GM13977 (cell line): ENCODE measurements at regions not wholly inside any gene's neighbourhood (a gene's known extent, or its start where the extent isn't known, plus 50 kb on each side); places are given as distances from the start of the nearest gene placed in this dataset.

Source experiments
- DNase-seq: peaks from one replicate; pipeline ENCODE4 v3.0.0; 2012; ENCODE audit warnings: low spot score
- in situ Hi-C: fragments of 300-500 bp; cut with MboI; formaldehyde crosslinking; loops from one replicate; pipeline ENCODE4 v1.12.0; 2022; ENCODE audit warnings: low sequenced_read_pairs, low pct_unique_long_range_greater_than_20kb, mixed read lengths, inconsistent platforms; ENCODE audit not compliant: unreplicated experiment
- TF ChIP-seq, protein P1 (sequence below): IDR thresholded peaks from 2 replicates; pipeline ENCODE4 v1.5.1; 2012; ENCODE audit warnings: mild to moderate bottlenecking, control low read depth; ENCODE audit not compliant: insufficient read depth; ENCODE audit errors: extremely low read depth, missing control alignments

DNA sequence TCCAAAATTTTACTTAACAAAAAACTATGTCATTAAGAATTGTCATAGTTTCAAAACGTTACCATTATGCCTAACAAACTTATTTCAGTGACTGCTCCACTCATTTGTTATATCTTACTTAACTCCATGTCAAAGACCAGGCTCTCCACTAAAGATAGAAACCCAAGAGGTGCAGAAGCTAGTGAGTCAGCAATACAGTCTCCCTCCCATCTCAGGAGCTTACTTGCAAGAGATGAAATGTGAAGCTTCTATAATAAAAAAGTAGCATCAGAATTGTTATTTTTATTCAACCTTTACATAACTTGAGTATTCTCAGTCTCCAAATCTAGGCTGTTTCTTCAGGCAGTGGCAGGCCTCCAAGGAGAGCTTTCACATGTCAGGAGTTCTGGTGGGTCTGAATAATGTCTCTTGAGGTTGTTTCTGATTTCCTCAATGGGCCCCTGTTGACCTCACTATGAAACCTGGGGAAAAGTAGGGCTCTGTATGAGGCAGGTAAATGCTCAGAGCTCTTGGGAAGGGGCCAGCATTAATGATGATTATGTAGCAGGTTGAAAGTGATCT, 242.0 kb downstream of the NDFIP2 start:
- in situ Hi-C loops: no loop called here
- no peak for DNase-seq
- TF ChIP-seq, protein P1, sequence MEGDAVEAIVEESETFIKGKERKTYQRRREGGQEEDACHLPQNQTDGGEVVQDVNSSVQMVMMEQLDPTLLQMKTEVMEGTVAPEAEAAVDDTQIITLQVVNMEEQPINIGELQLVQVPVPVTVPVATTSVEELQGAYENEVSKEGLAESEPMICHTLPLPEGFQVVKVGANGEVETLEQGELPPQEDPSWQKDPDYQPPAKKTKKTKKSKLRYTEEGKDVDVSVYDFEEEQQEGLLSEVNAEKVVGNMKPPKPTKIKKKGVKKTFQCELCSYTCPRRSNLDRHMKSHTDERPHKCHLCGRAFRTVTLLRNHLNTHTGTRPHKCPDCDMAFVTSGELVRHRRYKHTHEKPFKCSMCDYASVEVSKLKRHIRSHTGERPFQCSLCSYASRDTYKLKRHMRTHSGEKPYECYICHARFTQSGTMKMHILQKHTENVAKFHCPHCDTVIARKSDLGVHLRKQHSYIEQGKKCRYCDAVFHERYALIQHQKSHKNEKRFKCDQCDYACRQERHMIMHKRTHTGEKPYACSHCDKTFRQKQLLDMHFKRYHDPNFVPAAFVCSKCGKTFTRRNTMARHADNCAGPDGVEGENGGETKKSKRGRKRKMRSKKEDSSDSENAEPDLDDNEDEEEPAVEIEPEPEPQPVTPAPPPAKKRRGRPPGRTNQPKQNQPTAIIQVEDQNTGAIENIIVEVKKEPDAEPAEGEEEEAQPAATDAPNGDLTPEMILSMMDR: no peak

DNA sequence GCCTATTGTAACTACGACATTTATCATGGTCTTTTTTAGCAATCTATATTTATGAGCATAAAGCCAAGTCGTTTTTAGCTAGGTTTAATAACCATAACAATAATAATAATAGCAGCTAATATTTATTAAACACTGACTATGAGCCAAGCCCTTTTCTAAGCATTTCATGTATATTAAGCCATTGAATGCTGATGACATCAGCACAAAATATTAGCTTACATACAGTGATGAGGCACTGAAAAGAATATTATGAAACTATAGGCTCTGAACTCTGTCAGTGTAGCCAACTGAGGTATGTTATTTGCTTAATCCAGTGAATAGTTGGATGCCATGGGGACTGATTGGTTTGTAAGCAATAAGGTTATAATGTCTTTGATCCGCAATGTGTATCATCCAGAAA, 235.2 kb downstream of the NDFIP2 start:
- DNase-seq: no peak
- TF ChIP-seq, protein P1: no peak
- in situ Hi-C loops: no loop called here

DNA sequence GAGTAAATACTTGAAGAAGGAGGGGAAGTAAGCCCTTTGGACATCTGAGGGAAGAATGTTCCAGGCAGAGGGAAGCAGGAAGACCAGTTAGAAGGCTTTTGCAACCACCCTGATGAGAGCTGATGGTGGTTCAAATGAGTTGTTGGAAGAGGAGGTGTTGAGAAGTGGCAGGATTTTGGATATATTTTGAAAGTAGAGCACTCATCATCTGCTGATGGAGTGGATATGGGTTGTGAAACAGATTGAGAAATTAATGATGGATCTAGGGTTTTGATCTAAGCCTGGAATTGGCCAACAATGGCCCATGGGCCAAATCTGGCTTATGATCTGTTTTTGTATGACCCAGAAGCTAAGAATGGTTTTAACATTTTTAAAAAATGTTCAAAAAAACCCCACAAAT, 230.7 kb downstream of the NDFIP2 start:
- TF ChIP-seq, protein P1: no peak
- in situ Hi-C loops: no loop called here
- DNase-seq: no peak

DNA sequence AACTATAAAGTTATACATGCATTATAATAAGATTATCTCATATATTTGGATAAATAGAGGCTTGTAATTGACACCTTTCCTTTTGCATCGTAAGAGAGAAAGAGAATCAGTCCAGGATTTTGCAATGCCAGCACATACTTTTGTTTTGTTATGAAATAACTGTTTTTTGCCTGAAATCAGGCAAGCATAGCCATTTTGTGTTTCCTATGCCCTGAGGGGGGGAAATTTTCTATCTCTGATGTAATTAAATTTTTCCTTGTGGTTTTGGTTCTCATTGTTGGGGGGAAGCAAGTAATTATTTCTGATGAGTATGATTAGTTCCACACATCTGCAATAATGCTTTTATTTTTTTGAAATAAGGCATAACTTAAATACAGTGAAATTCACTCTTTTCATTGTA, 229.4 kb downstream of the NDFIP2 start:
- in situ Hi-C loops: no loop called here
- no peak for DNase-seq
- TF ChIP-seq, protein P1: no peak

DNA sequence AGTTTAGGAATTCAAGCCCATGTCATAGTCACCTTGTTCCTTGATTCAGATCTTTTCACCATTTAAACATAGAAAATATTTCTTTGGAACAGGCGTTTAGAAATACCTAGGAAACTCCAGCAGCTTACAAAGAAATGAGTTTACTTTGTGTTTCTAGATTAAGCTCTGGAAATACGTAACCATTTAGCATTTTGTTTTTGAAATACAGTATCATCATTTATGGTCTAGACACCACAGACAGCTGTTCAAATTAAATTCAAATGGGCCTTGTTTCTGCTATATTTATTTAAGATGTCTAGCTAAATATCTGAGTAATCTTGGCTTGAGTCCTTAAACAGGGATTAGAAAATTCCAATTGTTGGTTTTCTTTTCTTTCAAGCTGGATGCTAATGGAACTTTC, 228.5 kb downstream of the NDFIP2 start:
- TF ChIP-seq, protein P1: no peak
- in situ Hi-C loops: no loop called here
- no peak for DNase-seq

DNA sequence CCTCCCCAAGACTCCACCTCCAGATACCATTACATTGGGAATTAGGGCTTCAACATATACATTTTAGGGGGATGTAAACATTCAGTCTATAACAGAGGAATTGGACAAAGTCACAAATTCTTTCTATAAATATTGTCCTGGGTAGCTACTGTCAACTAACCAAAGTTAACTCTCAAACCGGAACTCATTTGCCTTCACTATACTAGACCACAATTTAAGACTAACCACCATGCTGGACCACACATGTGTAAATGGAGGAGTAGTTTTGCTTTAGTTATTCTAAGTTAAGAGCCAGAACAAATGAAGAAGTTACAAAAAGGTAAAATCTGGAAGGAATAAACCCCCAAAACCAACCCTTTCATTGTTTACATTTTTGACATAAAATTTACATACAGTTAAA, 222.8 kb downstream of the NDFIP2 start:
- in situ Hi-C loops: no loop called here
- TF ChIP-seq, protein P1: no peak
- DNase-seq: no peak

DNA sequence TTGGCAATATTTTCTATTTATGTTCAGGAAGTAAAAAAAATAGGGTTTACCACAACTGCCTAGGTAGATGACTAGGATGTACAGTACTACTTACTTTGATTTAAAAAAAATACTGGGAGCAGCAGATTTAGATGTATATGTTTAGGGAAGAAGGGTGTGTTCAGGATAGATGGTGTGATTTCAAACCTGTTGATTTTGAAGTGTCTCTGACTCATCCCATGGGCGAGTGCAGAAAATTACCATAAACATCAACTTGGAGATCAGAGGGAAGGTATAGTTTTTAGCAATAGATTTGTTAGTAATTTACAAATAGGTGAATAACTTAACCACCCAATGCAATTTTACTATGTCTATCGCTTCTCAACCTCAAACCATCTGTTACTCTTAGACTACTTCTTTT, 214.8 kb downstream of the NDFIP2 start:
- TF ChIP-seq, protein P1: no peak
- in situ Hi-C loops: loop anchor here (25.0 kb wide), 2 partner anchors 667 to 1317 kb away; no protein-coding TSS in a partner anchor
- DNase-seq: no peak
